Epidermal melanocyte (primary cell): ENCODE measurements at regions not wholly inside any gene's neighbourhood (a gene's known extent, or its start where the extent isn't known, plus 50 kb on each side); places are given as distances from the start of the nearest gene placed in this dataset.

Experiments
- DNase-seq: peaks from one replicate; pipeline ENCODE4 v3.0.0; 2011; ENCODE audit warnings: low spot score; ENCODE audit not compliant: insufficient read length

GRCh38 chr10:44178856-44179255 lies 206.0 kb downstream of the CXCL12 start:
- DNase-seq: no peak

GRCh38 chr10:44178281-44178680 lies 206.6 kb downstream of the CXCL12 start:
- no peak for DNase-seq

- DNase-seq: no peak
These were observed 207.3 kb downstream of the CXCL12 start for GRCh38 chr10:44177610-44178009.

- no peak for DNase-seq
These were observed 208.6 kb downstream of the CXCL12 start for GRCh38 chr10:44176311-44176710.

GRCh38 chr10:44173608-44173894 lies 211.3 kb downstream of the CXCL12 start:
- DNase-seq: no peak

GRCh38 chr10:44172883-44173607 lies 211.9 kb downstream of the CXCL12 start:
- no peak for DNase-seq

GRCh38 chr10:44171765-44172164 lies 213.1 kb downstream of the CXCL12 start:
- no peak for DNase-seq

- no peak for DNase-seq
These were observed 216.4 kb downstream of the CXCL12 start for GRCh38 chr10:44168478-44168877.

- DNase-seq: no peak
These were observed 217.1 kb downstream of the CXCL12 start for GRCh38 chr10:44167752-44168151.

GRCh38 chr10:44166441-44166840 lies 218.5 kb downstream of the CXCL12 start:
- no peak for DNase-seq

- DNase-seq: no peak
These were observed 220.5 kb downstream of the CXCL12 start for GRCh38 chr10:44164251-44164956.

GRCh38 chr10:44161184-44161583 lies 223.7 kb downstream of the CXCL12 start:
- no peak for DNase-seq

GRCh38 chr10:44157574-44157973 lies 227.3 kb downstream of the CXCL12 start:
- no peak for DNase-seq

- DNase-seq: no peak
These were observed 229.9 kb downstream of the CXCL12 start for GRCh38 chr10:44154956-44155355.

GRCh38 chr10:44153918-44154670 lies 230.8 kb downstream of the CXCL12 start:
- DNase-seq: no peak

- no peak for DNase-seq
These were observed 241.3 kb downstream of the CXCL12 start for GRCh38 chr10:44143556-44143955.

GRCh38 chr10:44132361-44133289 lies 252.3 kb downstream of the CXCL12 start:
- no peak for DNase-seq

GRCh38 chr10:44126291-44126717 lies 258.6 kb downstream of the CXCL12 start:
- DNase-seq: no peak

GRCh38 chr10:44125879-44126278 lies 259.0 kb downstream of the CXCL12 start:
- DNase-seq: peak; percentile 77

- no peak for DNase-seq
These were observed 266.4 kb downstream of the CXCL12 start for GRCh38 chr10:44118500-44118899.

GRCh38 chr10:44116474-44116873 lies 268.4 kb downstream of the CXCL12 start:
- DNase-seq: no peak
